ENCODE measurements at regions not wholly inside any gene's neighbourhood (a gene's known extent, or its start where the extent isn't known, plus 50 kb on each side); places are given as distances from the start of the nearest gene placed in this dataset.

GRCh38 chr20:41853806-41854205 lies 235.6 kb upstream of the CHD6 start:
- no peak for TF ChIP-seq TCF12 (IDR thresholded peaks at IDR 0.05; ENCODE audit: low read depth, low read length)
- no peak for TF ChIP-seq ZNF217 (IDR thresholded peaks at IDR 0.05)
- no peak for TF ChIP-seq POLR2A (IDR thresholded peaks at IDR 0.05; ENCODE audit: low read depth, low read length)
- TF ChIP-seq SP1 (IDR thresholded peaks at IDR 0.05; ENCODE audit: low read depth, low read length), result no peak
- TF ChIP-seq EZH2 (IDR thresholded peaks at IDR 0.05; ENCODE audit: borderline replicate concordance, control insufficient read depth, low read depth, low read length), result no peak
- TF ChIP-seq JUNB (IDR thresholded peaks at IDR 0.05), result no peak
- TF ChIP-seq CHD1 (IDR thresholded peaks at IDR 0.05; ENCODE audit: low read depth, low read length), result no peak
